ENCODE measurements at regions not wholly inside any gene's neighbourhood (a gene's known extent, or its start where the extent isn't known, plus 50 kb on each side); places are given as distances from the start of the nearest gene placed in this dataset.

- ATAC-seq (ENCODE audit: low read depth) (no peak), DNase-seq (ENCODE audit: low spot score) (no peak)
- no peak overlapping the region for H3K27ac ChIP-seq (ENCODE audit: poor library complexity, severe bottlenecking)
- no peaks in the 10 kb centered on the region for H3K4me1 ChIP-seq (ENCODE audit: insufficient read depth, poor library complexity, severe bottlenecking)
- H3K36me3 ChIP-seq (ENCODE audit: low read depth): no peaks in the 10 kb centered on the region
- H3K27me3 ChIP-seq (ENCODE audit: insufficient read depth, poor library complexity, severe bottlenecking): no peaks in the 10 kb centered on the region
- H3K4me3 ChIP-seq (ENCODE audit: severe bottlenecking): no peak overlapping the region
- no peak for TF ChIP-seq CTCF (IDR thresholded peaks at IDR 0.05; ENCODE audit: poor library complexity, severe bottlenecking)
- H3K9me3 ChIP-seq (ENCODE audit: severe bottlenecking): no peaks in the 10 kb centered on the region
Measured at GRCh38 chr6:143611580-143611979, 66.2 kb upstream of the PHACTR2 start.

- DNase-seq (ENCODE audit: low spot score) (no peak), ATAC-seq (ENCODE audit: low read depth) (no peak)
- H3K27me3 ChIP-seq (ENCODE audit: insufficient read depth, poor library complexity, severe bottlenecking): no peaks in the 10 kb centered on the region
- no peaks in the 10 kb centered on the region for H3K4me1 ChIP-seq (ENCODE audit: insufficient read depth, poor library complexity, severe bottlenecking)
- H3K9me3 ChIP-seq (ENCODE audit: severe bottlenecking): no peaks in the 10 kb centered on the region
- TF ChIP-seq CTCF (IDR thresholded peaks at IDR 0.05; ENCODE audit: poor library complexity, severe bottlenecking): no peak
- no peak overlapping the region for H3K27ac ChIP-seq (ENCODE audit: poor library complexity, severe bottlenecking)
- H3K4me3 ChIP-seq (ENCODE audit: severe bottlenecking): no peak overlapping the region
- no peaks in the 10 kb centered on the region for H3K36me3 ChIP-seq (ENCODE audit: low read depth)
Measured at GRCh38 chr6:143609972-143610371, 67.8 kb upstream of the PHACTR2 start.

- no peak for ATAC-seq (ENCODE audit: low read depth)
- no peaks in the 10 kb centered on the region for H3K9me3 ChIP-seq (ENCODE audit: severe bottlenecking)
Measured at GRCh38 chr6:143609501-143609900, 68.3 kb upstream of the PHACTR2 start.

GRCh38 chr6:143608906-143609305 lies 68.9 kb upstream of the PHACTR2 start:
- ATAC-seq (ENCODE audit: low read depth): no peak

More at GRCh38 chr6:143609501-143609900, 68.3 kb upstream of the PHACTR2 start:
- H3K36me3 ChIP-seq (ENCODE audit: low read depth): no peaks in the 10 kb centered on the region
- H3K4me1 ChIP-seq (ENCODE audit: insufficient read depth, poor library complexity, severe bottlenecking): no peaks in the 10 kb centered on the region
- no peak for DNase-seq (ENCODE audit: low spot score)
- H3K4me3 ChIP-seq (ENCODE audit: severe bottlenecking): no peak overlapping the region
- no peaks in the 10 kb centered on the region for H3K27me3 ChIP-seq (ENCODE audit: insufficient read depth, poor library complexity, severe bottlenecking)
- no peak for TF ChIP-seq CTCF (IDR thresholded peaks at IDR 0.05; ENCODE audit: poor library complexity, severe bottlenecking)
- no peak overlapping the region for H3K27ac ChIP-seq (ENCODE audit: poor library complexity, severe bottlenecking)

More at GRCh38 chr6:143608906-143609305, 68.9 kb upstream of the PHACTR2 start:
- Histone ChIP-seq H3K9me3 (ENCODE audit: severe bottlenecking) (no peaks in the 10 kb centered on the region), H3K27me3 (ENCODE audit: insufficient read depth, poor library complexity, severe bottlenecking) (no peaks in the 10 kb centered on the region), H3K4me3 (ENCODE audit: severe bottlenecking) (no peak overlapping the region), H3K36me3 (ENCODE audit: low read depth) (no peaks in the 10 kb centered on the region), H3K4me1 (ENCODE audit: insufficient read depth, poor library complexity, severe bottlenecking) (no peaks in the 10 kb centered on the region), H3K27ac (ENCODE audit: poor library complexity, severe bottlenecking) (no peak overlapping the region)
- no peak for TF ChIP-seq CTCF (IDR thresholded peaks at IDR 0.05; ENCODE audit: poor library complexity, severe bottlenecking)
- DNase-seq (ENCODE audit: low spot score): no peak
